ENCODE measurements at regions not wholly inside any gene's neighbourhood (a gene's known extent, or its start where the extent isn't known, plus 50 kb on each side); places are given as distances from the start of the nearest gene placed in this dataset.

DNA sequence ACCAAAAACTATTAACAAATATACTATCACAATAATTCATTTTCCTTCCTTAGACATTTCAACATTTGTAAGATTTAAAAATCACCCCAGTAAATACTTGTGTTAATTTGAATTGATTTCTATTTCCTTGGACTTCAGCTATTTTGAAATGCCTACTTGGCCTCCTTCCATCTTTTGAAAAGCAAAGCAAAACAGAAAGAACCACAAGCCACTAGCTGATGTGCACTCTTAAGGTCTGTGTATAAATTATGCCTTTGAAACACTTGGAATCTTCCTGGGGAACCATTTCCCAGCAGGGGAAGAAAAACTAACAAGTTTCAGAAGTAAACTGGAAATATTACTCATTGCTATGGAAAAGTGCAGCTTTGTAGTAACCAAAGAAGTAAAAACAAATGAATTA lies 139.8 kb downstream of the CLCN4 start:
- TF ChIP-seq, protein P1, sequence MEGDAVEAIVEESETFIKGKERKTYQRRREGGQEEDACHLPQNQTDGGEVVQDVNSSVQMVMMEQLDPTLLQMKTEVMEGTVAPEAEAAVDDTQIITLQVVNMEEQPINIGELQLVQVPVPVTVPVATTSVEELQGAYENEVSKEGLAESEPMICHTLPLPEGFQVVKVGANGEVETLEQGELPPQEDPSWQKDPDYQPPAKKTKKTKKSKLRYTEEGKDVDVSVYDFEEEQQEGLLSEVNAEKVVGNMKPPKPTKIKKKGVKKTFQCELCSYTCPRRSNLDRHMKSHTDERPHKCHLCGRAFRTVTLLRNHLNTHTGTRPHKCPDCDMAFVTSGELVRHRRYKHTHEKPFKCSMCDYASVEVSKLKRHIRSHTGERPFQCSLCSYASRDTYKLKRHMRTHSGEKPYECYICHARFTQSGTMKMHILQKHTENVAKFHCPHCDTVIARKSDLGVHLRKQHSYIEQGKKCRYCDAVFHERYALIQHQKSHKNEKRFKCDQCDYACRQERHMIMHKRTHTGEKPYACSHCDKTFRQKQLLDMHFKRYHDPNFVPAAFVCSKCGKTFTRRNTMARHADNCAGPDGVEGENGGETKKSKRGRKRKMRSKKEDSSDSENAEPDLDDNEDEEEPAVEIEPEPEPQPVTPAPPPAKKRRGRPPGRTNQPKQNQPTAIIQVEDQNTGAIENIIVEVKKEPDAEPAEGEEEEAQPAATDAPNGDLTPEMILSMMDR (IDR thresholded peaks at IDR 0.05), result no peak
- no peak for TF ChIP-seq POLR2AphosphoS5 (IDR thresholded peaks at IDR 0.05)

Data from prostate gland (tissue), 2 donors.